ENCODE measurements at regions not wholly inside any gene's neighbourhood (a gene's known extent, or its start where the extent isn't known, plus 50 kb on each side); places are given as distances from the start of the nearest gene placed in this dataset.

GRCh38 chr16:77555126-77555525 lies 120.3 kb upstream of the ADAMTS18 start:
- no peak for DNase-seq

GRCh38 chr16:77555791-77556190 lies 121.0 kb upstream of the ADAMTS18 start:
- DNase-seq: no peak

- DNase-seq: no peak
Observed at GRCh38 chr16:77556201-77556873, 121.5 kb upstream of the ADAMTS18 start.

- no peak for DNase-seq
Observed at GRCh38 chr16:77557385-77557784, 122.6 kb upstream of the ADAMTS18 start.

GRCh38 chr16:77558786-77559185 lies 124.0 kb upstream of the ADAMTS18 start:
- no peak for DNase-seq

- DNase-seq: no peak
Observed at GRCh38 chr16:77562497-77562896, 127.7 kb upstream of the ADAMTS18 start.

GRCh38 chr16:77564791-77565390 lies 130.1 kb upstream of the ADAMTS18 start:
- DNase-seq: no peak

GRCh38 chr16:77569406-77569805 lies 134.6 kb upstream of the ADAMTS18 start:
- DNase-seq: no peak

GRCh38 chr16:77570574-77570973 lies 135.7 kb upstream of the ADAMTS18 start:
- no peak for DNase-seq

GRCh38 chr16:77571115-77571862 lies 136.5 kb upstream of the ADAMTS18 start:
- DNase-seq: no peak

- DNase-seq: no peak
Observed at GRCh38 chr16:77574867-77575624, 140.2 kb upstream of the ADAMTS18 start.

GRCh38 chr16:77579351-77579891 lies 142.9 kb upstream of the NUDT7 start:
- peak; percentile 57 for DNase-seq

GRCh38 chr16:77581706-77582105 lies 140.6 kb upstream of the NUDT7 start:
- DNase-seq: no peak

GRCh38 chr16:77584205-77584859 lies 138.0 kb upstream of the NUDT7 start:
- DNase-seq: peak; percentile 50

GRCh38 chr16:77585379-77586251 lies 136.7 kb upstream of the NUDT7 start:
- DNase-seq: no peak

GRCh38 chr16:77588389-77588788 lies 133.9 kb upstream of the NUDT7 start:
- DNase-seq: no peak

- DNase-seq: no peak
Observed at GRCh38 chr16:77589071-77589765, 133.1 kb upstream of the NUDT7 start.

- DNase-seq: no peak
Observed at GRCh38 chr16:77590707-77591106, 131.6 kb upstream of the NUDT7 start.

GRCh38 chr16:77591347-77591746 lies 131.0 kb upstream of the NUDT7 start:
- DNase-seq: no peak

- DNase-seq: no peak
Observed at GRCh38 chr16:77592021-77592420, 130.3 kb upstream of the NUDT7 start.

GRCh38 chr16:77594057-77594456 lies 128.3 kb upstream of the NUDT7 start:
- no peak for DNase-seq

Data from NCI-H2171 treated with DMSO at 0.1 percent for 48 hours (cell line).